ENCODE measurements at regions not wholly inside any gene's neighbourhood (a gene's known extent, or its start where the extent isn't known, plus 50 kb on each side); places are given as distances from the start of the nearest gene placed in this dataset.
"Not testable (repeated sequence)": the region's sequence is repeated elsewhere in the genome, so short reads cannot be mapped to it uniquely, and the experiment has no call there.

GRCh38 chr2:32874931-32875330 lies 71.8 kb upstream of the LTBP1 start:
- no peak for DNase-seq

GRCh38 chr2:32877587-32878510 lies 68.9 kb upstream of the LTBP1 start:
- peak; percentile 15 for DNase-seq

GRCh38 chr2:32879943-32880342 lies 66.8 kb upstream of the LTBP1 start:
- not testable (repeated sequence) for DNase-seq

- DNase-seq: no peak
Measured at GRCh38 chr2:32882816-32883810, 63.6 kb upstream of the LTBP1 start.

- no peak for DNase-seq
Measured at GRCh38 chr2:32884346-32884745, 62.4 kb upstream of the LTBP1 start.

- DNase-seq: not testable (repeated sequence)
Measured at GRCh38 chr2:32886397-32887055, 60.2 kb upstream of the LTBP1 start.

- no peak for DNase-seq
Measured at GRCh38 chr2:32887125-32887524, 59.6 kb upstream of the LTBP1 start.

GRCh38 chr2:32894119-32894728 lies 52.5 kb upstream of the LTBP1 start:
- DNase-seq: no peak

- DNase-seq: no peak
Measured at GRCh38 chr2:32895424-32895823, 51.3 kb upstream of the LTBP1 start.

Data from skin of body (tissue), 1 donor.